Stromal cell of bone marrow (primary cell): ENCODE measurements at regions not wholly inside any gene's neighbourhood (a gene's known extent, or its start where the extent isn't known, plus 50 kb on each side); places are given as distances from the start of the nearest gene placed in this dataset.
"Not testable (repeated sequence)": the region's sequence is repeated elsewhere in the genome, so short reads cannot be mapped to it uniquely, and the experiment has no call there.

Source experiments
- DNase-seq: peaks from one replicate; pipeline ENCODE4 v3.0.0-alpha.2; 2012; ENCODE audit warnings: low read depth

DNA sequence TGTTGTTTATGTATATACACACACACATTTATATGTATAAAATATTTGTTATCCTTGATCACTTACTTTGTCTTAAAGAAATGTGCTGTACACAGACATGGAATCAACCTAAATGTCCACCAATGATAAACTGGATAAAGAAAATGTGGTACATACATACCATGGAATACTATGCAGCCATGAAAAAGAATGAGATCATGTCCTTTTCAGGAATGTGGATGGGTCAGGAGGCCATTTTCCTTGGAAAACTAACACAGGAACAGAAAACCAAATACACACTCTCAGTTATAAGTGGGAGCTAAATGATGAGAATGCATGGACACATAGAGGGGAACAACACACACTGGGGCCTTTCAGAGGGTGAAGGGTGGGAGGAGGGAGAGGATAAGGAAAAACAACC, 534.7 kb downstream of the FLRT2 start:
- not testable (repeated sequence) for DNase-seq

DNA sequence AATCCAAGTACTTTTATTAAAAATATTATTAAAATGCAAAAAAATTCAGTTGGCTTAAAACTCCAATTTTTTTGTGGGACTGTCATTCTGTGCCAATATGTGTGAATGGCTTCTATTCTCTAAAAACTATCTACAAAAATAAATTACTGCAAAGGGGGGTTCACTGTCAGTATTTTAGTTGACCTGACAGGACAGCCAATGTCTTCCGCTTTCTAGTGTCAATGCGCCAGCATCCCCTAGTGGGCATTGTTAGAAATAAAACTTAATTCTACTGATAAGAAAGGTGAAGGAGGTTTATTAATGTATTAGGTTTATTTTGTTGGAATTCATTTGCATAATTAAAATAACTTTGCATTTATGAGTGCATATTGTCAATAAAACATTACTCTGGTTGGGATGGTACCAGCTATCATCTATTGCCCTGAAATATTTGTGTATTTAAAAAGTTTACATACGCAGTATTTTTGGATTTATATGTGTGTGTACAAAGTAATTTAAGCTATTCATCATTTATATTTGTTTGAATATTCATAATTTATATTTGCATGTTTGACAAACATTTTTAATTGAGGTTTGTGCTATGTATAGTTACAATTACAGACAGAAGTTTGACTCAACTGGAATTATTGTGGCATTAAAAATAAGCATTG, 527.2 kb downstream of the FLRT2 start:
- no peak for DNase-seq

DNA sequence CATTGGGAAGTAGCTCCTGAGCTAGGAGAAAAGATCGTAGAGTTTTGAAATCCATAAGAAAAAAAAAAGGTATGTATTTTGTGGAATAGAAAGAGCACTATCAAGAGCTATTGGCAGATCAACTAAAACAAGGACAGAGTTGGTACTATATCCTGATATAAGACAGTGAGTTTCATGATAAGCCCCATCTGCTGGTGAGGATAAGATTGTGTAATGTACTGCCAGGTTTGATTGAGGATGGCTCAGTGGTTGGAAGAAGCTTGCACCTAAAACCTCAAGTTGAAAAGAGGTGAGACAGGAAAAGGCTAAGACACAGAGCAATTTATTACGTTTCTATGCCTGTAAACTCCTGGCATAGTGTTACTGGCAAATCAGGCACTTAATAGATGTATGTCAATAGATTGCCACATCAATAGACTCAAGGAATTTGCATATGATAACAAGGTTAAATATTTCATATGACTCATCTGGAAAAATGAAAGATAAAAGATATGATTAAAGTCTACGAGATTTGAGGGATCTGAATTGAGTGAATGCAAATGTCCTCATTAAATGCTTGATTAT, 525.6 kb downstream of the FLRT2 start:
- DNase-seq: no peak

DNA sequence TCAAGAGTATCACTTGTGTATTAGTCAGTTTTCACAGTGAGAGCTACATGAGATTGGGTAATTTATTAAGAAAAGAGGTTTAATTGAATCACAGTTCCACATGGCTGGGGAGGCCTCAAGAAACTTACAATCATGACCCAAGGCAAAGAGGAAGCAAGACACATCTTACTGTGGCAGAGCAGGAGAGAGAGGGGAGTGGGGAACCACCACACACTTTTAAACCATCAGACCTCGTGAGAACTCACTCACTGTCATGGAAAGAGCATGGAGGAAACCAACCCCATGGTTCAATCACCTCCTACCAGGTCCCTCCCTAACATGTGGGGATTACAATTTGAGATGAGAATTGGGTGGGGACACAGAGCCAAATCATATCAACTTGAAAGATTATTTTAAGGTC, 522.9 kb downstream of the FLRT2 start:
- DNase-seq: no peak

DNA sequence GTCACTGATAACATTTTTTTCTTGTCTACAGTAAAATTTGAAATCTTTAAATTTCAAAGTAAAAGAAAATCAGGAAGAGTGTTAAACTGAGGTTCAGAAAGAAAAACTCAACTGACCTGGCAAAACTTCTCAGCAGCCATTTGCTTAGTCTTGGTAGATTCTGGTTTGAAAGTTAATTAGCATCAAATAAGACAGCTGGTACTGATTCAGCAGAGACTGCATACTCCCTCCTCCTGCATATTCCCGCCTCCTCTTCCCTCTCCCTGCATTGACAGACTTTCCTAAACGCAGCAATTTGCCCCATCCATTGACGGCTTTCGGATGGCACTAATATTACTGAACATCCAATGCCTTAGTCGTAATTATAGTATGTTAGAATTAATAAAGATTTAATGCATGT, 520.8 kb downstream of the FLRT2 start:
- no peak for DNase-seq

DNA sequence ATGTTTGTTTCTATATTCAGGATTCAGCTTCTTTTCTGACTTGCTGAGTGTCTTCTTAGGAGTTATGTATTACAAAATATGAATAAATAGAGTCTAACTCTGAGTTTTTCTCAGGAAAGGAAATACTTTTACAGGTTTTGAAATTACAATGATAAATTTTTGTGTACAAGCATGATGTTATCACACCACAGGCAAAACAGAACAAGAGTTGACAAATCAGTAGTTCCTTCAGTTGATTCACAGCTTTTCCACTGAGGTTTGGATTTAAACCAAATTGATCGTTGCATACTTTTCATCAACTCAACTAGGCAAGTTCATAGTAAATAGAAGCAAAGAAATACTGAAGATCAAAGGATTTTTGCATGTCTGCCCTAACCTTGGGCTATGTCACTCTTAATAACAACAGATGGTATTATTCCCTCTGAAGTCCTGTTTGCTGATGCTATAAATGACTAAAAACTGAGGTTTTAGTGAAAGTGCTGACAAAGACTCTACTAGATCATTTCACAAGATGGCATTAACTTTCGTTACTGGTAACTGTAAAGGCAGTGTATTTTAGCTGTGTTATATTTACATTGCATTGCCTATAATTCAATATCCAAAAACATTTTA, 520.2 kb downstream of the FLRT2 start:
- DNase-seq: no peak

DNA sequence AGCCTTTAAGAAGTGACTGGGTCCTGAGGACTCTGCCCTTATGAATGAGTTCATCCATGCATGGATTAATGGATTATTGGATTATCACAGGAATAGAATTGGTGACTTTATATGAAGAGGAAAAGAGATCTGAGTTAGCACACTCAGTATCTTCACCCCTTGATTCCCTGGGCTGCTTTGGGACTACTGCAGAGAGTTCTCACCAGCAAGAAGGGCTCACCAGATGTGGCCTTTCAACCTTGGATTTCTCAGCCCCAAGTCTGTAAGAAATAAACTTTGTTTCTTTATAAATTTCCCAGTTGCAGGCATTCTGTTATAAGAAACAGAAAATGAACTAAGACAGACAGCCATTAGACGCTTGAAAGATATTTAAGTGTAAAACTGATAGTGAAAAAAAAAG, 509.2 kb downstream of the FLRT2 start:
- DNase-seq: no peak

DNA sequence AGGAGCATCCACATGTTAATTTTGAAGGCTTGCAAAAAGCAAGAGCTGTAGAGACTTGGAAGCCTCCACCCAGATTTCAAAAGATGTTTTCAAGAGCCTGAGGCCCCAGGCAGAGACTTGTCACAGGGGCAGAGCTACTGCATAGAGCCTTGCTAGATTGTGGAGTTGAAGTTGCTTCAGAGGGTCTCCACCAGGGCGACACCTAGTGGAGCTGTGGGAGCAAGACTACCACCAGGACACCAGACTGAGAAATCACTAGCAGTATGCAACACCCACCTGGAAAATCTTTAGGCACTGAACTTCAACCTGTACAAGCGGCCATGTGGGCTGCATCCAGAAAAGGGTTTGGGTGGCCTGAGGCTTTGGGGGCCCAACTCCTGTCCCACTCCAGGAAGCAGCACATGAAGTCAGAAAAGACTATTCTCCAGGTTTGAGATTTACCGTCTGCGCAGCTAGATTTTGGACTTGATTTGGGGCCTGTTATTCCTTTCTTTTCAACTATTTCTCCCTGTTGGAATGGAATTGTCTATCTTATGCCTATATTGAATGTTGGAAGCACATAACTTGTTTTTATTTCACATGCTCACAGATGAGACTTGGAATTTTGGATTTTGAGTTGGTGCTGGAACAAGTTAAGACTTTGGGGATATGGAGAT, 508.6 kb downstream of the FLRT2 start:
- peak; percentile 33 for DNase-seq

DNA sequence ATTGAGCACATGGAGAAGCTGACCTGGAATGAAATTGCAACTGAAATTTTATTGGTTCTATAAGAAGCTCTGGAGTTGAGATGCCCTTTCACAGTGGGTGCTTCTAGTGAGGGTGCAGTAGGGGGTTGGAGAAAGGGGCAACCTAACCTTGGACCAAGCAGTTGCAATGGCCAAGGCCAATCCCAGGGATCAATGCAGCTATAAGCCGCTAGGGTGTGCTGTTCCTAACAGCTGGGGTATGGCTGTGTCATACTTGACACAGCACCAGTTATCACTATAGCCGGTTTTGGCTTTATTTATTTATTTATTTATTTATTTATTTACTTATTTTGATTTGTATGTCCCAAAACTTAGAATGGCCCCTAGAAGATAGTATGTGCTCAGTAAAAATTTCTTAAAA, 505.9 kb downstream of the FLRT2 start:
- no peak for DNase-seq

DNA sequence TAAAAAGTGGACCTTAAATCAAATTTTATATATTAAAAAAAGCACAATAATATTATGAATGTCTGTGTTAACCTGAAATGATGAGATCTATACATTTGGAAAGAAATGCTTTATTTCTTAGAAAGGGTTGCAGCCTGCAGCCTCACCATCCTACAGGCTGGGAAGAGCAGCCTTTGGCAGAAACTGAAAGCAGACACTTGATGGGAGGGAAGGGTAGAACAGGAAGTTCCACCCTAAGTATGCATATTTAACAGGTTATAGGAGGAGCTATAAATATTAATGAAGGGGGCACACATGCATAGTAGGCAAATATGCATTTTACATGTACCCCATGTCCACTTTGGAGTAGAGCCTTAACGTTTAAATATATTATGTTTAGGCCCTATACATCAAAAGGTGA, 498.0 kb downstream of the FLRT2 start:
- DNase-seq: no peak

DNA sequence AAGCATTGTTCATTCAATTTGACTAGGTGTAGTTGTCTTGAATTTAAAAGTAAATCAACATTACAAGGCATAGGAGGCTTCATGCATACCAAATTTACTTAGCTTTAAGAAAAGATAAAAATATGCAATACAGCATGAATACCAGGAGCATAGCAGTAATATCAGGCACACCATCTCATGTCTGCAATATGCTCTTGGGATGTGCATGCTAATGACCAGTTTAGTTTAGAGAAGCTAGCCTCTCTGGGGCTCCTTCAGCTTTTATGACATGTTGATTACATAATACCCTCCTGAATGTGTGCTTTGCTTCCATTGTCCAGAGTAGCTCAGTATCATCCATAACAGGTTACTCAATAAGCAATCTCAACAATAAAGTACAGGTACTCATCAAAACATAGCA, 497.2 kb downstream of the FLRT2 start:
- DNase-seq: no peak

DNA sequence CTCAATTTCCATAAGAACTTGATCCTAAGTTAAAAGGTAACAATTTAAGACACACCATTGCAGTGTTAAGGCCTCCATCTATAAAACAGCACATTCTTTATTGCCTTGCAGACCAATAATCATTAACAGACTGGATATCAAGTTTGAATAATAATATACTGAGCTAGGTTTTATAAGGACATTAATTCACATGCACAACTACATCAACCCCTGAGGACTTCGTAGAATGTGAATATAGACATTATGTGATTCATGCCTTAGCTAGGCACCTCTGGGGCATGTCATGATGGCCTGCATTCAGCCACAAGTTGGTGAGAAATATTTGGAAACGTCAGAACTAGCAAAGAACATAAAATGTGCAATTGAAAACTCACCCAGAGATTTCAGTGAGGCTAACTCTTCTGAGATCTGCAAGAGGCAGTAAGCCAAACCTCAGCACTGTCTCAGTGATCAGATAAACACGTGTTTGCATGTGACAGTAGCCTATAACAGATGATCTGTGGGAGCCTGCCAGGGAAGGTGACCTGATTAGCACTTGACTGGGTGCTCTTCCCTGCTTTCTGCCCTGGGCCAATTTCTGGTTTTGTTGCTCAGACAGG, 492.2 kb downstream of the FLRT2 start:
- peak; percentile 44 for DNase-seq

DNA sequence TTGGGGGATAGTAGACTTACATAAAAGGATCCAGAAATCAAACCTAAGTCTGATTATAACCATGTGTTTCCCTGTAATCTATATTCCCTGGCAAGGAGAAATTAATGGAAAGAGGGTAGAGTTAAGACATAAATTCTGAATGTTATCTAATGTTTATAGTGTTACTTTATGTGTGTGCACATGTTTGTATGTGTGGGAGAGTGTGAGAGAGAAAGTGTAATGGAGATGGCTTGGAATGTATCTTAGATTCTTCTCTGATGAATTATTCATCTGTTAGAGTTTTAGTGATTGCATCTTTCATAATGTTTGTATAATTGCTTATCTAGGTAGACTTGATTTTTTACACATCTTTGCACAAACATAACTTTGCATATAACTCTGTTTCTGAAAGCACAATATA, 490.9 kb downstream of the FLRT2 start:
- DNase-seq: no peak

DNA sequence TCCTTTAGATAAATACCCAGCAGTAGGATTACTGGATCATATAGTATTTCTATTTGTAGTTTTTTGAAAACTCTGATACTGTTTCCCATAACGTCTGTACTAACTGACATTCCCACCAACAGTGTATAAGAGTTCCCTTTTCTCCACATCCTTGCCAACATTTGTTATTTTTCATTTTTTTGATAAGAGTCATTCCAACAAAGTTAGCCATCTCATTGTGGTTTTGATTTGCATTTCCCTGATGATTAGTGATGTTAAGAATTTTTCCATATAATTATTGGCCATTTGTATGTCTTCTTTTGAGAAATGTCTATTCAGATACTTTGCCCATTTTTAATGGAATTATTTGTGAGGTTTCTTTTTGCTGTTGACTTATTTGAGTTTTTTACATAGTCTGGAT, 486.0 kb downstream of the FLRT2 start:
- DNase-seq: peak; percentile 14

DNA sequence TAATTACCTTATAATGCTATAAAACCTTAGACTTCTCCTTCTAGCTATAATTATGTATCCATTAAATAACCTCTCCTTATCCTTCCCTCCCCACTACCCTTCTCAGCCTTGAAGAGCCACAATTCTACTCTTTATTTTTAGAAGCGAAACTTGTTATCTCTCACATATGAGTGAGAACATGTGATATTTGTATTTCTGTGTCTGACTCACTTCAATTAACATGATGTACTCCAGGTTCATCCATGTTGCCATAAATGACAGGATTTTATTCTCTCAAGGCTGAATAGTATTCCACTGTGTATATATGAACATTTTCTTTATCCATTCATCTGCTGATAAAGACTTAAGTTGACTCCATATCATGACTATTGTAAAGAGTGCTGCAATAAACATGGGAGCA, 485.6 kb downstream of the FLRT2 start:
- no peak for DNase-seq

DNA sequence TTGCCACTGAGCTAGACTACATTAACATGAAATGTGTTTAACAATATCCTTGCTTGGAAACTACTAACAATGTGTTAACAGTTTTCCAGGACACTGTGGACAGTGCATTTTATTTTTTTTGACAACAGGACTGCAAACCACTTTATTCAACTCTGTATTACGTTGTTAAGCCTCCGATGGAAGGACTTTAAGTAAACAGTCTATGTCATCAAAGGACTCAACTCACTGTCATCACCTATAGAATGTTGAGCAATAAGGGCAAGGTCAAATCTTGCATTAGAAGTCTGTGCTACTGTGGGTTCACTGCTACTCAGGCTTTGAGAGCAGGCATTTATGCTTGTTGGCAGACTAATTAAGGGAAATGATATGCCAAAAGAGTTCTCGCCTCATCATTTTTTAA, 483.7 kb downstream of the FLRT2 start:
- DNase-seq: no peak

DNA sequence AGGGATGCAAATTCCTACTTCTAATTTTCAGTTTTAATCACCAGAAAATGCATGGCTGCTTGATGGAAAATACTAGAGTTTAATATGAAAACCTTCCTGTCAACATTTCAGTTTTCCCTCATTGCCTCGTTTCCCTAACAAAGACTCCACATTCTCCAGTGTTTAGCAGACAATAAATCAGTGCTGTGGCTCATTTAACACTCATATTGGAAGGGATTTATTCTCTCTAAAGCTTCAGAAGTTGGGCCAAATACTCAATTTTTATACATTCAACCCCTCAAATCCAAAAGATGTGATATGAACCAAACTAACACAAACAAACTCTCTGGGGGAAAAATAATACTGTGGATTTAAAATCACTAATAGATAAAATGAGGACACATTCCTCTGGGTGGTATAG, 482.5 kb downstream of the FLRT2 start:
- no peak for DNase-seq

DNA sequence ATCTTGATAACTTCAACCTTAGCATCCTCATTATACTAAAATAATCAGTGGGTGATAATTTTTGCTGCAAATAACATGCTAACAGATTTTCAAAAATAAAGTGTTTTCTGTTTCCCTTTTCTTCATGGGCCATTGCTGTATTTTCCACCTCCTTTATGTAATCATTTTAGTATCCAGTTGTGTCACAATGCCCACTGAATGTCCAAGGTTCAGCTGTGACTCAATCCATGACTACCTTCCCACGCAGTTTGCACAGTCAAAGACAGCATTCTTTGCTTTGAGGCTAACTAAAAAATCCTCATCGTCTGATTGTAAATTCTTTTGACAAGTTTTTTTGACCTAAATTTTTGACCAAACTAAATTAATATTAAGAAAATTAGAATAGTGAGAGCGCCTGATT, 474.1 kb downstream of the FLRT2 start:
- peak; percentile 33 for DNase-seq

DNA sequence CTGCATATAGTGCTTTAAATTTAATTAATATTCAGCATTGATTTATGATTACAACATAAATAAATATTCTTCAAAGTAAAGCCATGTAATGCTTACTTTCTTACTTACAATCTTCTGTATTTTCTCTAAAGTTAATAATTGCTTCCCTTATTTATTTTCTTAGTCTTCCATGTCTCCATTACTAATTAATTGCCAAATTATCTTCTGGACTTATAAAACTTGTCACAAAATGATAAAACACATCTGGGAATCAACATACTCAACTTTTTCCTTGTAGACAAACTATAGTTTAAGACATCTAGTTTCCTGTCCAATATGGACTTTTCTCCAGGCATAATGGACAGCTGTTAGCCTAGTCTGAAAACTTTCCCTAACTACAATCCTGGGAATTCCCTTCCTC, 466.6 kb downstream of the FLRT2 start:
- DNase-seq: no peak

DNA sequence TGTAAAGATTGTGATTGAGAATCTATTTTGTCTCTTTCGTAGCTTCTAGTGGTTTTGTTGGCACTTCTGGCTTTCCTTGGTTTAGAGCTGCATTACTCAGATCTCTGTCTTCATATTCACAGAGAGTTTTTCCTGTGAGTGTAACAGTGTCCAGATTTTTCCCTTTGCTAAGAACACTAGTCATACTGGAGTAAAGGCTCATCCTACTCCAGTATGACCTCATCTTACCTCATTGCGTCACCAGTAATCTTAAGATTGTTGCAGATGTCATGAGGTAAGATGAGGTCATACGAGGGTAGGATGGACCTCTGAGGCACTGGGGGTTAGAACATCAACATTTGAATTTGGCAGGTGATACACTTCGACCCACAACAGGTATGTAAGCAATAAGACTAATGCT, 461.2 kb downstream of the FLRT2 start:
- DNase-seq: peak; percentile 33

DNA sequence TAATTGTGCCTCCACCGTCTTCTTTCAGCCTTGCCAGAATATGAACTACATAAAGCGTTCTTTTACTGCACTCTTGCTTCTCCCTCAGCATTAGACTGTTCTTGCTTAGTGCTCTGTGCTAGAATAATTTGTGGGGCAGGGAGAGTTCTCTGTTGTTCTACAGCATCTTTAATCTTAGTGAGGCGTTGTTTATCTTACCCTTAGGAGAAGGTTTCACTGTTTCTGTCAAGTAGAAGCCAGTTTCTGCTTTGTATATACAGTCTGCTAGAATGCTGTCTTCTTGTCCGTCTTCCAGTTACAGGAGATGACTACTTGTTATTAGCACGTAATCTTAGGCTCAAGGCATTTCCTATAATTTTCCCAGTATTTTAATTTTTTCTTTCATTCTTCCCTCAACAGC, 458.0 kb downstream of the FLRT2 start:
- DNase-seq: no peak

DNA sequence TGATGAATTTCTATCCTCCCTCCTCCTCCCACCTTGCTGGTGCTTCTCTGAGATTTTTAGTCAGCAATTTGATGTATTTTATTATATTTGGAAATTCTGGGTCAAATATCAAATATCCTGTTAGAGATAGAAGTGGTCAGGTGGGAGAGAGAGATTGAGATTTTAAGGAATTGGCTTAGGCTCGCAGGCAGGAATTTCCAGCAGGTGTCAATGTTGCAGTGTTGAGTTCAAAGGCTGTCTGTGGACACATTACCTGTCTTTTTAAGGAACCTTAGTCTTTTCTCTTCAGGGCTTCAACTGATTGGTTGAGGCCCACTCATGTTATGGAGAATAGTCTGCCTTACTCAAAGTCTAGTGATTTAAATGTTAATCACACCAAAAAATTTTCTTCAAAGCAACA, 457.3 kb downstream of the FLRT2 start:
- no peak for DNase-seq
